WTC11 (cell line): ENCODE measurements at regions not wholly inside any gene's neighbourhood (a gene's known extent, or its start where the extent isn't known, plus 50 kb on each side); places are given as distances from the start of the nearest gene placed in this dataset.

Experiments
- CREB1 ChIP-seq: sonication (generic); formaldehyde crosslinking; IDR thresholded peaks from 2 replicates; pipeline ENCODE4 v1.8.0; 2023; ENCODE audit warnings: mild to moderate bottlenecking, missing genetic modification reagents
- TCF7 ChIP-seq: sonication (generic); formaldehyde crosslinking; IDR thresholded peaks from 2 replicates; pipeline ENCODE4 v1.8.0; 2022; ENCODE audit warnings: mild to moderate bottlenecking, low read depth, missing genetic modification reagents, moderate library complexity
- ZNF671 ChIP-seq: fragments of 250-450 bp; sonication (Bioruptor Pico); IDR thresholded peaks from 2 replicates; pipeline ENCODE4 v1.8.0; 2021; ENCODE audit warnings: mild to moderate bottlenecking
- TF ChIP-seq, protein P1 (sequence below): sonication (generic); formaldehyde crosslinking; IDR thresholded peaks from 2 replicates; pipeline ENCODE4 v1.8.1; 2023; ENCODE audit warnings: mild to moderate bottlenecking, missing genetic modification reagents, moderate library complexity
- TF ChIP-seq, protein P2 (sequence below): fragments of 200-600 bp; IDR thresholded peaks from 2 replicates; pipeline ENCODE4 v1.8.0; 2022; ENCODE audit warnings: antibody characterized with exemption
- TF ChIP-seq, protein P3 (sequence below): sonication (generic); formaldehyde crosslinking; IDR thresholded peaks from 2 replicates; pipeline ENCODE4 v1.8.1; 2022; ENCODE audit warnings: low read depth, missing genetic modification reagents, borderline replicate concordance
- TF ChIP-seq, protein P4 (sequence below): fragments of 250-450 bp; sonication (Bioruptor Pico); IDR thresholded peaks from 2 replicates; pipeline ENCODE4 v1.8.0; 2021; ENCODE audit warnings: mild to moderate bottlenecking
- TF ChIP-seq, protein P5 (sequence below): sonication (generic); formaldehyde crosslinking; conservative IDR thresholded peaks from 2 replicates; pipeline ENCODE4 v1.8.1; 2022; ENCODE audit warnings: mild to moderate bottlenecking, missing genetic modification reagents

DNA sequence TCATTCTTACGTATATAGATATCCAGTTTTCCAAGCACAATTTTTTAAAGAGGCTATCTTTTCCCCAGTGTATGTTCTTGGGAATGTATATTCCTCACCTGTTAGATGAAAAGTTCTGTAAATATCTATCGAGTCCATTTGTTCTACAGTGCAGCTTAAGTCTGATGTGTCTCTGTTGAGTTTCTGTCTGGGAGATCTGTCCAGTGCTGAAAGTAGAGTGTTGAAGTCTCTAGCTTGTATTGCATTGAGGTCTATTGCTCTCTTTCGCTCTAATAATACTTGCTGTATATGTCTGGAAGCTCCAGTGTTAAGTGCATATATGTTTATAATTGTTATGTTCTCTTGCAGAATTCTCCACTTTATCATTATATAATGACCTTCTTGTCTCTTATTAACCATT lies 373.1 kb downstream of the PPARGC1A start:
- TF ChIP-seq, protein P1, sequence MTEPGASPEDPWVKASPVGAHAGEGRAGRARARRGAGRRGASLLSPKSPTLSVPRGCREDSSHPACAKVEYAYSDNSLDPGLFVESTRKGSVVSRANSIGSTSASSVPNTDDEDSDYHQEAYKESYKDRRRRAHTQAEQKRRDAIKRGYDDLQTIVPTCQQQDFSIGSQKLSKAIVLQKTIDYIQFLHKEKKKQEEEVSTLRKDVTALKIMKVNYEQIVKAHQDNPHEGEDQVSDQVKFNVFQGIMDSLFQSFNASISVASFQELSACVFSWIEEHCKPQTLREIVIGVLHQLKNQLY (CRISPR knock-in tag): no peak
- TF ChIP-seq, protein P2, sequence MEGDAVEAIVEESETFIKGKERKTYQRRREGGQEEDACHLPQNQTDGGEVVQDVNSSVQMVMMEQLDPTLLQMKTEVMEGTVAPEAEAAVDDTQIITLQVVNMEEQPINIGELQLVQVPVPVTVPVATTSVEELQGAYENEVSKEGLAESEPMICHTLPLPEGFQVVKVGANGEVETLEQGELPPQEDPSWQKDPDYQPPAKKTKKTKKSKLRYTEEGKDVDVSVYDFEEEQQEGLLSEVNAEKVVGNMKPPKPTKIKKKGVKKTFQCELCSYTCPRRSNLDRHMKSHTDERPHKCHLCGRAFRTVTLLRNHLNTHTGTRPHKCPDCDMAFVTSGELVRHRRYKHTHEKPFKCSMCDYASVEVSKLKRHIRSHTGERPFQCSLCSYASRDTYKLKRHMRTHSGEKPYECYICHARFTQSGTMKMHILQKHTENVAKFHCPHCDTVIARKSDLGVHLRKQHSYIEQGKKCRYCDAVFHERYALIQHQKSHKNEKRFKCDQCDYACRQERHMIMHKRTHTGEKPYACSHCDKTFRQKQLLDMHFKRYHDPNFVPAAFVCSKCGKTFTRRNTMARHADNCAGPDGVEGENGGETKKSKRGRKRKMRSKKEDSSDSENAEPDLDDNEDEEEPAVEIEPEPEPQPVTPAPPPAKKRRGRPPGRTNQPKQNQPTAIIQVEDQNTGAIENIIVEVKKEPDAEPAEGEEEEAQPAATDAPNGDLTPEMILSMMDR: no peak
- TF ChIP-seq, protein P3, sequence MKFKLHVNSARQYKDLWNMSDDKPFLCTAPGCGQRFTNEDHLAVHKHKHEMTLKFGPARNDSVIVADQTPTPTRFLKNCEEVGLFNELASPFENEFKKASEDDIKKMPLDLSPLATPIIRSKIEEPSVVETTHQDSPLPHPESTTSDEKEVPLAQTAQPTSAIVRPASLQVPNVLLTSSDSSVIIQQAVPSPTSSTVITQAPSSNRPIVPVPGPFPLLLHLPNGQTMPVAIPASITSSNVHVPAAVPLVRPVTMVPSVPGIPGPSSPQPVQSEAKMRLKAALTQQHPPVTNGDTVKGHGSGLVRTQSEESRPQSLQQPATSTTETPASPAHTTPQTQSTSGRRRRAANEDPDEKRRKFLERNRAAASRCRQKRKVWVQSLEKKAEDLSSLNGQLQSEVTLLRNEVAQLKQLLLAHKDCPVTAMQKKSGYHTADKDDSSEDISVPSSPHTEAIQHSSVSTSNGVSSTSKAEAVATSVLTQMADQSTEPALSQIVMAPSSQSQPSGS: no peak
- TF ChIP-seq, protein P4, sequence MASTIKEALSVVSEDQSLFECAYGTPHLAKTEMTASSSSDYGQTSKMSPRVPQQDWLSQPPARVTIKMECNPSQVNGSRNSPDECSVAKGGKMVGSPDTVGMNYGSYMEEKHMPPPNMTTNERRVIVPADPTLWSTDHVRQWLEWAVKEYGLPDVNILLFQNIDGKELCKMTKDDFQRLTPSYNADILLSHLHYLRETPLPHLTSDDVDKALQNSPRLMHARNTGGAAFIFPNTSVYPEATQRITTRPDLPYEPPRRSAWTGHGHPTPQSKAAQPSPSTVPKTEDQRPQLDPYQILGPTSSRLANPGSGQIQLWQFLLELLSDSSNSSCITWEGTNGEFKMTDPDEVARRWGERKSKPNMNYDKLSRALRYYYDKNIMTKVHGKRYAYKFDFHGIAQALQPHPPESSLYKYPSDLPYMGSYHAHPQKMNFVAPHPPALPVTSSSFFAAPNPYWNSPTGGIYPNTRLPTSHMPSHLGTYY (CRISPR knock-in tag): no peak
- no peak for TF ChIP-seq CREB1 (CRISPR knock-in tag)
- no peak for TF ChIP-seq ZNF671
- TF ChIP-seq TCF7: no peak
- TF ChIP-seq, protein P5, sequence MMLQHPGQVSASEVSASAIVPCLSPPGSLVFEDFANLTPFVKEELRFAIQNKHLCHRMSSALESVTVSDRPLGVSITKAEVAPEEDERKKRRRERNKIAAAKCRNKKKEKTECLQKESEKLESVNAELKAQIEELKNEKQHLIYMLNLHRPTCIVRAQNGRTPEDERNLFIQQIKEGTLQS (CRISPR knock-in tag): no peak
